SK-N-SH (cell line): ENCODE measurements at regions not wholly inside any gene's neighbourhood (a gene's known extent, or its start where the extent isn't known, plus 50 kb on each side); places are given as distances from the start of the nearest gene placed in this dataset.

Experiments
- CTCF ChIA-PET: fragments of 300-600, 350-600 bp; formaldehyde crosslinking; extraction: SDS; loops from one replicate; lab custom pipeline; 2021; lab: Yijun Ruan, JAX
- POLR2A ChIA-PET: fragments of 350-600 bp; sonication (Branson Sonifier 250); formaldehyde crosslinking; extraction: SDS; loops from one replicate; lab custom pipeline; 2020; ENCODE audit warnings: antibody characterized with exemption, inconsistent platforms; lab: Yijun Ruan, JAX
- DNase-seq: peaks from one replicate; pipeline ENCODE4 v3.0.0; 2012
- H2AFZ ChIP-seq: fragments of 200-600 bp; sonication (generic); 2 replicates; pipeline ENCODE4 v1.8.1; 2016; ENCODE audit warnings: antibody characterized with exemption, mild to moderate bottlenecking, low read depth
- H3F3A ChIP-seq: fragments of 200-600 bp; sonication (generic); replicated peaks from 2 replicates; pipeline ENCODE3; 2016; ENCODE audit warnings: antibody characterized with exemption, mild to moderate bottlenecking; ENCODE audit not compliant: insufficient read depth
- H3K27ac ChIP-seq, 2 experiments: fragments of 200-500 bp in 1 of 2; fragments of 200-600 bp in 1 of 2; sonication (Bioruptor generic) in 1 of 2; sonication (generic), shearing (Covaris generic) in 1 of 2; 2 replicates each; pipeline versions ENCODE4 v1.5.1 to v1.6.1; 2014 to 2016; ENCODE audit warnings: low read depth in 2 of 2, inconsistent platforms in 1 of 2, low read length in 1 of 2, mild to moderate bottlenecking in 1 of 2, mixed read lengths in 1 of 2
- H3K27me3 ChIP-seq: fragments of 200-600 bp; sonication (generic), shearing (Covaris generic); 2 replicates; pipeline ENCODE4 v1.6.1; 2016; ENCODE audit warnings: mixed run types; ENCODE audit not compliant: insufficient read depth
- H3K36me3 ChIP-seq, 2 experiments: fragments of 200-500 bp in 1 of 2; fragments of 200-600 bp in 1 of 2; sonication (Bioruptor generic) in 1 of 2; sonication (generic) in 1 of 2; replicated peaks in 1 of 2; 2 replicates each; pipeline versions ENCODE3 to v1.5.1; 2014 to 2016; ENCODE audit warnings: low read length in 1 of 2, mild to moderate bottlenecking in 1 of 2; ENCODE audit not compliant: insufficient read depth in 2 of 2, control insufficient read depth in 1 of 2
- H3K4me1 ChIP-seq, 2 experiments: fragments of 200-500 bp in 1 of 2; fragments of 200-600 bp in 1 of 2; sonication (Bioruptor generic) in 1 of 2; sonication (generic), shearing (Covaris generic) in 1 of 2; 2 replicates each; pipeline versions ENCODE4 v1.5.1 to v1.6.1; 2014 to 2016; ENCODE audit warnings: low read depth in 1 of 2, low read length in 1 of 2, mixed run types in 1 of 2; ENCODE audit not compliant: insufficient read depth in 2 of 2, control insufficient read depth in 1 of 2
- H3K4me2 ChIP-seq: fragments of 200-600 bp; sonication (generic), shearing (Covaris generic); 2 replicates; pipeline ENCODE4 v1.6.1; 2017; ENCODE audit warnings: mixed run types
- H3K4me3 ChIP-seq, 2 experiments: fragments of 200-500 bp in 1 of 2; fragments of 200-600 bp in 1 of 2; sonication (Bioruptor generic) in 1 of 2; sonication (generic), shearing (Covaris generic) in 1 of 2; 2 replicates each; pipeline versions ENCODE4 v1.5.1 to v1.8.1; 2014 to 2016; ENCODE audit warnings: low read depth in 2 of 2, inconsistent platforms in 1 of 2, low read length in 1 of 2, mild to moderate bottlenecking in 1 of 2, mixed read lengths in 1 of 2, moderate library complexity in 1 of 2
- H3K79me2 ChIP-seq: fragments of 200-600 bp; sonication (generic); 2 replicates; pipeline ENCODE4 v1.8.1; 2017; ENCODE audit warnings: mild to moderate bottlenecking; ENCODE audit not compliant: insufficient read depth
- H3K9ac ChIP-seq: fragments of 200-600 bp; sonication (generic); 2 replicates; pipeline ENCODE4 v1.6.1; 2017; ENCODE audit warnings: mixed run types
- H3K9me2 ChIP-seq: fragments of 200-600 bp; sonication (generic); 2 replicates; pipeline ENCODE4 v1.6.1; 2017; ENCODE audit warnings: mixed run types
- H3K9me3 ChIP-seq: fragments of 200-600 bp; sonication (generic); 2 replicates; pipeline ENCODE4 v1.6.1; 2017; ENCODE audit warnings: mixed run types, mild to moderate bottlenecking, moderate library complexity
- H4K20me1 ChIP-seq: fragments of 200-600 bp; sonication (generic); 2 replicates; pipeline ENCODE4 v1.6.1; 2017; ENCODE audit warnings: mild to moderate bottlenecking, mixed run types; ENCODE audit not compliant: insufficient read depth
- CHD2 ChIP-seq: fragments of 150-350 bp; IDR thresholded peaks from 2 replicates; pipeline ENCODE4 v1.6.1; 2018; ENCODE audit warnings: low read length; ENCODE audit not compliant: partially characterized antibody
- CTCF ChIP-seq: fragments of 200-600 bp; sonication (generic); IDR thresholded peaks from 2 replicates; pipeline ENCODE4 v1.6.1; 2017; ENCODE audit warnings: antibody characterized with exemption, mild to moderate bottlenecking, moderate library complexity
- EP300 ChIP-seq, 2 experiments: IDR thresholded peaks; 2 replicates each; pipeline versions ENCODE4 v1.4.0 to v1.6.1; 2012; ENCODE audit warnings: borderline replicate concordance in 1 of 2, low read depth in 1 of 2, low read length in 1 of 2
- FOXM1 ChIP-seq: IDR thresholded peaks from 2 replicates; pipeline ENCODE4 v1.4.0; 2012; ENCODE audit warnings: low read depth, mild to moderate bottlenecking
- GATA2 ChIP-seq: sonication (generic); formaldehyde crosslinking; IDR thresholded peaks from 2 replicates; pipeline ENCODE4 v1.5.0; 2020; ENCODE audit warnings: mild to moderate bottlenecking, missing genetic modification reagents
- POLR2AphosphoS5 ChIP-seq: IDR thresholded peaks from 2 replicates; pipeline ENCODE4 v1.6.1; 2012; ENCODE audit warnings: low read depth, low read length
- RAD21 ChIP-seq: IDR thresholded peaks from 2 replicates; pipeline ENCODE4 v1.6.1; 2012; ENCODE audit warnings: mild to moderate bottlenecking, low read length
- SMC3 ChIP-seq: IDR thresholded peaks from 2 replicates; pipeline ENCODE4 v1.6.1; 2012; ENCODE audit warnings: low read depth, low read length, improper control_type of control experiment
- TAF1 ChIP-seq: IDR thresholded peaks from 2 replicates; pipeline ENCODE4 v1.6.1; 2012; ENCODE audit warnings: low read depth, mild to moderate bottlenecking, low read length, moderate library complexity, borderline replicate concordance
- TCF12 ChIP-seq: IDR thresholded peaks from 2 replicates; pipeline ENCODE4 v1.4.0; 2012
- WGBS: methylation state at CpG from one replicate; pipeline ENCODE4 v1.1.6; 2017; ENCODE audit warnings: low lambda C conversion rate; 5-methylcytosine and 5-hydroxymethylcytosine counted together
- TF ChIP-seq, protein P1 (sequence below): IDR thresholded peaks from 2 replicates; pipeline ENCODE4 v1.4.0; 2012; ENCODE audit warnings: low read depth, borderline replicate concordance
- TF ChIP-seq, protein P2 (sequence below): fragments of 150-350 bp; IDR thresholded peaks from 2 replicates; pipeline ENCODE4 v1.6.1; 2016; ENCODE audit warnings: mild to moderate bottlenecking, low read depth, low read length

GRCh38 chr20:57092900-57093530, 173.4 kb downstream of the BMP7 start:
- no peak overlapping the region for H3K4me3 ChIP-seq
- no peaks in the 10 kb centered on the region for H3K36me3 ChIP-seq
- no peak overlapping the region for H3K4me2 ChIP-seq
- 57% methylated on average over 13 of the region's 23 CpGs for WGBS
- H2AFZ ChIP-seq = no peak overlapping the region
- CTCF ChIA-PET = interaction anchor here (0.7 to 4.9 kb wide), 8 partner anchors 10 to 252 kb away, joined by 3 to 187 read pairs (median 5); partner anchors contain the start of gene SPO11
- peaks cover 0 to 7% of the 10 kb centered on the region in 2 experiments; a peak in 1 of 4 replicates for H3K4me1 ChIP-seq
- no peak overlapping the region for H3K9ac ChIP-seq
- no peaks in the 10 kb centered on the region for H3K9me3 ChIP-seq
- no peaks in the 10 kb centered on the region for H3K9me2 ChIP-seq
- no peak overlapping the region for H3K27ac ChIP-seq
- no peak for TF ChIP-seq SMC3
- TF ChIP-seq EP300 (IDR thresholded peaks at IDR 0.05; ENCODE audit: borderline replicate concordance in 1 of 2, low read depth in 1 of 2, low read length in 1 of 2) = no peak
- TF ChIP-seq, protein P1, sequence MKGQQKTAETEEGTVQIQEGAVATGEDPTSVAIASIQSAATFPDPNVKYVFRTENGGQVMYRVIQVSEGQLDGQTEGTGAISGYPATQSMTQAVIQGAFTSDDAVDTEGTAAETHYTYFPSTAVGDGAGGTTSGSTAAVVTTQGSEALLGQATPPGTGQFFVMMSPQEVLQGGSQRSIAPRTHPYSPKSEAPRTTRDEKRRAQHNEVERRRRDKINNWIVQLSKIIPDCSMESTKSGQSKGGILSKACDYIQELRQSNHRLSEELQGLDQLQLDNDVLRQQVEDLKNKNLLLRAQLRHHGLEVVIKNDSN = no peak
- no peak for TF ChIP-seq RAD21
- no peak for TF ChIP-seq TAF1
- TF ChIP-seq, protein P2, sequence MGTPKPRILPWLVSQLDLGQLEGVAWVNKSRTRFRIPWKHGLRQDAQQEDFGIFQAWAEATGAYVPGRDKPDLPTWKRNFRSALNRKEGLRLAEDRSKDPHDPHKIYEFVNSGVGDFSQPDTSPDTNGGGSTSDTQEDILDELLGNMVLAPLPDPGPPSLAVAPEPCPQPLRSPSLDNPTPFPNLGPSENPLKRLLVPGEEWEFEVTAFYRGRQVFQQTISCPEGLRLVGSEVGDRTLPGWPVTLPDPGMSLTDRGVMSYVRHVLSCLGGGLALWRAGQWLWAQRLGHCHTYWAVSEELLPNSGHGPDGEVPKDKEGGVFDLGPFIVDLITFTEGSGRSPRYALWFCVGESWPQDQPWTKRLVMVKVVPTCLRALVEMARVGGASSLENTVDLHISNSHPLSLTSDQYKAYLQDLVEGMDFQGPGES = no peak
- POLR2A ChIA-PET = no interaction called here
- H4K20me1 ChIP-seq = no peaks in the 10 kb centered on the region
- H3K27me3 ChIP-seq = no peaks in the 10 kb centered on the region
- H3F3A ChIP-seq = no peaks in the 10 kb centered on the region
- H3K79me2 ChIP-seq = no peaks in the 10 kb centered on the region
- DNase-seq = no peak

DNA sequence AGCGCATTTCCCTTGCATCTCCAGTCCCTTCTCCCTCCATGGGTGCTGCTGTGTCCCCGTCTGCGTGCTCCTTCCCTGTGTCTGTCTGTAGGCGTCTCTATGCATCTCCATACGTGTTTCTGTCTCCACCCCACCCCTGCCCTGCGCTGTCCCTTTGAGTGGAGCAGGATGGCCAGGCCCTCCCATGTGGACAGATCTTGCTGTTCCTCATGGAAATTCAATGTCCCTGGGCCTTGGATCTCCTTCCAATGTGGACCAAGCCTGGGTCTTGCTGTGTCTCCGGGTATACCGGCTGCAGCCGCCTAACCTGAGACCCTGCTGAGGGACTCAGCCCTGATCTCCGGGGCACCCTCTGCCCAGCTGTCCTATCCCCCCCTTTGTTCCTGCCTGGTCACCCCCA, 172.7 kb downstream of the BMP7 start:
- Histone ChIP-seq H3K9me3 (no peaks in the 10 kb centered on the region), H3K9me2 (no peaks in the 10 kb centered on the region), H3F3A (no peaks in the 10 kb centered on the region), H3K4me2 (no peak overlapping the region), H3K79me2 (no peaks in the 10 kb centered on the region), H3K4me3 (no peak overlapping the region), H3K36me3 (no peaks in the 10 kb centered on the region), H3K9ac (no peak overlapping the region), H4K20me1 (no peaks in the 10 kb centered on the region), H3K27ac (no peak overlapping the region), H2AFZ (no peak overlapping the region), H3K27me3 (no peaks in the 10 kb centered on the region), H3K4me1 (peaks cover 0 to 7% of the 10 kb centered on the region in 2 experiments; a peak in 1 of 4 replicates)
- DNase-seq = no peak
- whole genome bisulfite sequencing = 63% methylated on average over 7 of the region's 10 CpGs
- TF ChIP-seq CTCF (no peak), FOXM1 (no peak), CHD2 (no peak), SMC3 (no peak), TCF12 (no peak), POLR2AphosphoS5 (no peak), GATA2 (CRISPR knock-in tag) (no peak)
- ChIA-PET POLR2A (no interaction called here), CTCF (interaction anchor here (1.4 to 4.9 kb wide), 5 partner anchors 9 to 251 kb away, joined by 3 to 187 read pairs (median 8); partner anchors contain the start of gene SPO11)
